Neural cell (in vitro differentiated cells): ENCODE measurements at regions not wholly inside any gene's neighbourhood (a gene's known extent, or its start where the extent isn't known, plus 50 kb on each side); places are given as distances from the start of the nearest gene placed in this dataset.

ENCODE experiments used
- H2AFZ ChIP-seq: fragments of 200-600, 300-800 bp; sonication (generic), shearing (Covaris generic); 2 replicates; pipeline ENCODE4 v1.6.0; 2014; ENCODE audit warnings: low read depth, mild to moderate bottlenecking, antibody characterized with exemption, low read length, moderate library complexity
- H3F3A ChIP-seq: fragments of 200-600 bp; shearing (Covaris generic); 2 replicates; pipeline ENCODE4 v1.6.1; 2016; ENCODE audit warnings: mild to moderate bottlenecking, moderate library complexity, mixed read lengths, antibody characterized with exemption, low read length; ENCODE audit not compliant: insufficient read depth, poor library complexity, severe bottlenecking
- H3K27ac ChIP-seq: fragments of 200-600, 300-800 bp; sonication (generic), shearing (Covaris generic); 2 replicates; pipeline ENCODE4 v1.5.1; 2014; ENCODE audit warnings: mild to moderate bottlenecking, low read length, moderate library complexity
- H3K27me3 ChIP-seq: fragments of 300-800, 200-600 bp; sonication (generic), shearing (Covaris generic); 2 replicates; pipeline ENCODE4 v1.6.0; 2014; ENCODE audit warnings: mild to moderate bottlenecking, low read depth, low read length, moderate library complexity; ENCODE audit not compliant: insufficient read depth
- H3K36me3 ChIP-seq: fragments of 300-800, 200-600 bp; sonication (generic), shearing (Covaris generic); 2 replicates; pipeline ENCODE4 v1.5.1; 2014; ENCODE audit warnings: mild to moderate bottlenecking, antibody characterized with exemption, low read length, moderate library complexity; ENCODE audit not compliant: insufficient read depth
- H3K4me2 ChIP-seq: fragments of 300-800, 200-600 bp; sonication (generic), shearing (Covaris generic); 2 replicates; pipeline ENCODE4 v1.6.0; 2014; ENCODE audit warnings: mild to moderate bottlenecking, low read length
- H3K4me3 ChIP-seq: fragments of 300-800, 200-600 bp; sonication (generic), shearing (Covaris generic); 2 replicates; pipeline ENCODE4 v1.5.1; 2014; ENCODE audit warnings: mild to moderate bottlenecking, low read length, moderate library complexity
- H3K79me2 ChIP-seq: fragments of 200-600 bp; shearing (Covaris generic); replicated peaks from 2 replicates; pipeline ENCODE4 v1.6.0; 2014; ENCODE audit warnings: mild to moderate bottlenecking, low read length, moderate library complexity; ENCODE audit not compliant: insufficient read depth
- H3K9ac ChIP-seq: fragments of 300-800, 200-600 bp; sonication (generic), shearing (Covaris generic); 2 replicates; pipeline ENCODE4 v1.6.1; 2016; ENCODE audit warnings: mild to moderate bottlenecking, low read length, mixed read lengths
- H3K9me2 ChIP-seq: fragments of 200-600 bp; shearing (Covaris generic); 2 replicates; pipeline ENCODE4 v1.6.1; 2016; ENCODE audit warnings: mild to moderate bottlenecking, low read length, mixed read lengths; ENCODE audit not compliant: insufficient read depth
- H3K9me3 ChIP-seq: fragments of 200-600, 300-800 bp; sonication (generic), shearing (Covaris generic); 2 replicates; pipeline ENCODE4 v1.6.1; 2016; ENCODE audit warnings: mild to moderate bottlenecking, mixed run types, low read length, moderate library complexity, mixed read lengths
- H4K20me1 ChIP-seq: fragments of 200-600 bp; shearing (Covaris generic); 2 replicates; pipeline ENCODE4 v1.6.1; 2016; ENCODE audit warnings: mild to moderate bottlenecking, mixed run types; ENCODE audit not compliant: insufficient read depth
- EP300 ChIP-seq: fragments of 450-650 bp; conservative IDR thresholded peaks from 2 replicates; pipeline ENCODE4 v1.6.1; 2014; ENCODE audit warnings: antibody characterized with exemption, mild to moderate bottlenecking, moderate library complexity; ENCODE audit not compliant: poor library complexity, severe bottlenecking
- EZH2 ChIP-seq: fragments of 200-600, 300-800 bp; shearing (Covaris generic), sonication (generic); IDR thresholded peaks from 2 replicates; pipeline ENCODE4 v1.6.1; 2014; ENCODE audit warnings: antibody characterized with exemption, low read length, borderline replicate concordance, mild to moderate bottlenecking; ENCODE audit not compliant: insufficient read depth, poor library complexity, severe bottlenecking
- MXI1 ChIP-seq: fragments of 450-650 bp; conservative IDR thresholded peaks from 2 replicates; pipeline ENCODE4 v1.6.1; 2014; ENCODE audit warnings: antibody characterized with exemption, mild to moderate bottlenecking; ENCODE audit not compliant: poor library complexity, severe bottlenecking
- POLR2AphosphoS5 ChIP-seq: IDR thresholded peaks from 2 replicates; pipeline ENCODE4 v1.6.1; 2012
- RAD21 ChIP-seq: fragments of 450-650 bp; conservative IDR thresholded peaks from 2 replicates; pipeline ENCODE4 v1.6.1; 2014; ENCODE audit warnings: antibody characterized with exemption, mild to moderate bottlenecking, moderate library complexity
- SMC3 ChIP-seq: fragments of 450-650 bp; conservative IDR thresholded peaks from 2 replicates; pipeline ENCODE4 v1.6.1; 2014; ENCODE audit warnings: antibody characterized with exemption, mild to moderate bottlenecking, moderate library complexity; ENCODE audit not compliant: poor library complexity
- TAF1 ChIP-seq: IDR thresholded peaks from 2 replicates; pipeline ENCODE4 v1.6.1; 2012; ENCODE audit warnings: low read depth
- TF ChIP-seq, protein P1 (sequence below): fragments of 450-650 bp; IDR thresholded peaks from 2 replicates; pipeline ENCODE4 v1.5.1; 2014; ENCODE audit warnings: antibody characterized with exemption, mild to moderate bottlenecking, moderate library complexity; ENCODE audit not compliant: poor library complexity, severe bottlenecking
- TF ChIP-seq, protein P2 (sequence below): IDR thresholded peaks from 2 replicates; pipeline ENCODE4 v1.6.1; 2012; ENCODE audit warnings: borderline replicate concordance

DNA sequence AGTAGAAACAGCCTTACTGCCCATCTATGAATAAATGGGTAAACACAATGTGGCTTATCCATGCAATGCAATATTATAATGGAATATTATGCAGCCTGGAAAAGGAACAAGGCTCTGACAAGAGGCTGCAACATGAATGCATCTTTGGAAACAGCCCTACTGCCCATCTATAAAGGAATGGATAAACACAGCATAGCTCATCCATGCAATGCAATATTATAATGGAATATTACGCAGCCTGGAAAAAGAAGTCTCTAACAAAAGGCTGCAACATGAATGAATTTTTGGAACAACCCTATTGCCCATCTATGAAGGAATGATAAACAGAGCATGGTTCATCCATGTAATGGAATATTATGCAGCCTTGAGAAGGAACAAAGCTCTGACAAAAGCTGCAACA is 161.0 kb downstream of the CRLF2 start:
- Histone ChIP-seq H4K20me1 (no peaks in the 10 kb centered on the region), H2AFZ (no peak overlapping the region), H3K36me3 (no peaks in the 10 kb centered on the region), H3K4me3 (no peak overlapping the region), H3K79me2 (no peaks in the 10 kb centered on the region), H3F3A (no peaks in the 10 kb centered on the region), H3K27me3 (no peaks in the 10 kb centered on the region), H3K9me2 (no peaks in the 10 kb centered on the region), H3K9ac (no peak overlapping the region), H3K27ac (no peak overlapping the region), H3K4me2 (no peak overlapping the region), H3K9me3 (peaks cover 6% of the 10 kb centered on the region)
- no peak for TF ChIP-seq RAD21
- no peak for TF ChIP-seq MXI1
- TF ChIP-seq EZH2, result no peak
- TF ChIP-seq TAF1, result no peak
- no peak for TF ChIP-seq POLR2AphosphoS5
- TF ChIP-seq, protein P1, sequence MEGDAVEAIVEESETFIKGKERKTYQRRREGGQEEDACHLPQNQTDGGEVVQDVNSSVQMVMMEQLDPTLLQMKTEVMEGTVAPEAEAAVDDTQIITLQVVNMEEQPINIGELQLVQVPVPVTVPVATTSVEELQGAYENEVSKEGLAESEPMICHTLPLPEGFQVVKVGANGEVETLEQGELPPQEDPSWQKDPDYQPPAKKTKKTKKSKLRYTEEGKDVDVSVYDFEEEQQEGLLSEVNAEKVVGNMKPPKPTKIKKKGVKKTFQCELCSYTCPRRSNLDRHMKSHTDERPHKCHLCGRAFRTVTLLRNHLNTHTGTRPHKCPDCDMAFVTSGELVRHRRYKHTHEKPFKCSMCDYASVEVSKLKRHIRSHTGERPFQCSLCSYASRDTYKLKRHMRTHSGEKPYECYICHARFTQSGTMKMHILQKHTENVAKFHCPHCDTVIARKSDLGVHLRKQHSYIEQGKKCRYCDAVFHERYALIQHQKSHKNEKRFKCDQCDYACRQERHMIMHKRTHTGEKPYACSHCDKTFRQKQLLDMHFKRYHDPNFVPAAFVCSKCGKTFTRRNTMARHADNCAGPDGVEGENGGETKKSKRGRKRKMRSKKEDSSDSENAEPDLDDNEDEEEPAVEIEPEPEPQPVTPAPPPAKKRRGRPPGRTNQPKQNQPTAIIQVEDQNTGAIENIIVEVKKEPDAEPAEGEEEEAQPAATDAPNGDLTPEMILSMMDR, result no peak
- TF ChIP-seq, protein P2, sequence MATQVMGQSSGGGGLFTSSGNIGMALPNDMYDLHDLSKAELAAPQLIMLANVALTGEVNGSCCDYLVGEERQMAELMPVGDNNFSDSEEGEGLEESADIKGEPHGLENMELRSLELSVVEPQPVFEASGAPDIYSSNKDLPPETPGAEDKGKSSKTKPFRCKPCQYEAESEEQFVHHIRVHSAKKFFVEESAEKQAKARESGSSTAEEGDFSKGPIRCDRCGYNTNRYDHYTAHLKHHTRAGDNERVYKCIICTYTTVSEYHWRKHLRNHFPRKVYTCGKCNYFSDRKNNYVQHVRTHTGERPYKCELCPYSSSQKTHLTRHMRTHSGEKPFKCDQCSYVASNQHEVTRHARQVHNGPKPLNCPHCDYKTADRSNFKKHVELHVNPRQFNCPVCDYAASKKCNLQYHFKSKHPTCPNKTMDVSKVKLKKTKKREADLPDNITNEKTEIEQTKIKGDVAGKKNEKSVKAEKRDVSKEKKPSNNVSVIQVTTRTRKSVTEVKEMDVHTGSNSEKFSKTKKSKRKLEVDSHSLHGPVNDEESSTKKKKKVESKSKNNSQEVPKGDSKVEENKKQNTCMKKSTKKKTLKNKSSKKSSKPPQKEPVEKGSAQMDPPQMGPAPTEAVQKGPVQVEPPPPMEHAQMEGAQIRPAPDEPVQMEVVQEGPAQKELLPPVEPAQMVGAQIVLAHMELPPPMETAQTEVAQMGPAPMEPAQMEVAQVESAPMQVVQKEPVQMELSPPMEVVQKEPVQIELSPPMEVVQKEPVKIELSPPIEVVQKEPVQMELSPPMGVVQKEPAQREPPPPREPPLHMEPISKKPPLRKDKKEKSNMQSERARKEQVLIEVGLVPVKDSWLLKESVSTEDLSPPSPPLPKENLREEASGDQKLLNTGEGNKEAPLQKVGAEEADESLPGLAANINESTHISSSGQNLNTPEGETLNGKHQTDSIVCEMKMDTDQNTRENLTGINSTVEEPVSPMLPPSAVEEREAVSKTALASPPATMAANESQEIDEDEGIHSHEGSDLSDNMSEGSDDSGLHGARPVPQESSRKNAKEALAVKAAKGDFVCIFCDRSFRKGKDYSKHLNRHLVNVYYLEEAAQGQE, result no peak
- no peak for TF ChIP-seq EP300
- TF ChIP-seq SMC3, result no peak

DNA sequence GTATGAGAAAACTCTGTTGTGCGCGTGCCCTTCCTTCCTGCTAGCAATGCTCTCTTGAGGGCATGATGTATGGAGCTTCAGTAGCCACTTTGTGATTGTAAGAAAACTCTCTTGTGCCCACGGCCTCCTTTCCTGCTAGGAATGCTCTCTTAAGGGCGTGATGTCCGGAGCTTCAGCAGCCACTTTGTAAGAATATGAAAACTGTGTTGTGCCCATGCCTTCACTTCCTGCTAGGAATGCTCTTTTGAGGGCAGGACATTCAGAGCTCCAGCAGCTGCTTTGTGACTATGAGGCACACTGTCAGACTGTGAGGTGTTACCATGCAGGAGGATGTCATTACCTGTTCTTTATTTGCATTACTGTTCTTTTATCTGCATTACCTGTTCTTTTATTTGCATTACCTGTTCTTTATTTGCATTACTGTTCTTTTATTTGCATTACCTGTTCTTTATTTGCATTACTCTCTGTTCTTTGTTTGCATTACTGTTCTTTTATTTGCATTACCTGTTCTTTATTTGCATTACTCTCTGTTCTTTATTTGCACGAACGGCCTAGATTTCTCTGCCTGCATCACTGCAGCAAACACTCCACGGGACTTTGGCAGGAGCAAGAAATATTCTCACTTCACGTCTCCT is 166.7 kb downstream of the CRLF2 start:
- H3K9me3 ChIP-seq, result peaks cover 6% of the 10 kb centered on the region
- H4K20me1 ChIP-seq, result no peaks in the 10 kb centered on the region
- no peak overlapping the region for H3K4me3 ChIP-seq
- no peaks in the 10 kb centered on the region for H3F3A ChIP-seq
- TF ChIP-seq, protein P1, result no peak
- TF ChIP-seq RAD21 (no peak), TAF1 (no peak)
- TF ChIP-seq, protein P2, result no peak
- H3K79me2 ChIP-seq, result no peaks in the 10 kb centered on the region
- no peak overlapping the region for H2AFZ ChIP-seq
- H3K36me3 ChIP-seq, result no peaks in the 10 kb centered on the region
- H3K27ac ChIP-seq, result no peak overlapping the region
- H3K9me2 ChIP-seq, result no peaks in the 10 kb centered on the region
- no peaks in the 10 kb centered on the region for H3K27me3 ChIP-seq
- H3K4me2 ChIP-seq, result no peak overlapping the region
- no peak overlapping the region for H3K9ac ChIP-seq
